ENCODE measurements at regions not wholly inside any gene's neighbourhood (a gene's known extent, or its start where the extent isn't known, plus 50 kb on each side); places are given as distances from the start of the nearest gene placed in this dataset.

DNA sequence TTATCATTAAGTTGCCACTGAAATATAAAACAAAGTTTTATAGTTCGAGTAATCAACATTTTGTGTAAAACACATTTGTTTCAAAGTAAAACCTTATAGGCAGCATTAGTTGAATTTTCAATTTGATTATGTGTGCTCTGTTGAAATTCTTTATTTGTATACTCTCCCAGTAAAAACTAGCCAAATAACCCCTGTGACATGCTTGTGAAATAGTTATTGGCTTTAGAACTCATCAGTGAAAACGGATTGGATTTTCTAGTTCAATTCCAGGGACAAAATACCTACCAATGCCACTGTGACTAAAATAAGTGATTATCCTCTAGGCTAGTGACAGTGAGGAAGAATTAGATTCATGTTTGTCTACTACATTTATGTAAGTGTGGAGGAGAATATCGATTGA, 212.9 kb downstream of the TMEM200A start:
- TF ChIP-seq POLR2AphosphoS5 (IDR thresholded peaks at IDR 0.05; ENCODE audit: low read depth), result no peak
- TF ChIP-seq, protein P1, sequence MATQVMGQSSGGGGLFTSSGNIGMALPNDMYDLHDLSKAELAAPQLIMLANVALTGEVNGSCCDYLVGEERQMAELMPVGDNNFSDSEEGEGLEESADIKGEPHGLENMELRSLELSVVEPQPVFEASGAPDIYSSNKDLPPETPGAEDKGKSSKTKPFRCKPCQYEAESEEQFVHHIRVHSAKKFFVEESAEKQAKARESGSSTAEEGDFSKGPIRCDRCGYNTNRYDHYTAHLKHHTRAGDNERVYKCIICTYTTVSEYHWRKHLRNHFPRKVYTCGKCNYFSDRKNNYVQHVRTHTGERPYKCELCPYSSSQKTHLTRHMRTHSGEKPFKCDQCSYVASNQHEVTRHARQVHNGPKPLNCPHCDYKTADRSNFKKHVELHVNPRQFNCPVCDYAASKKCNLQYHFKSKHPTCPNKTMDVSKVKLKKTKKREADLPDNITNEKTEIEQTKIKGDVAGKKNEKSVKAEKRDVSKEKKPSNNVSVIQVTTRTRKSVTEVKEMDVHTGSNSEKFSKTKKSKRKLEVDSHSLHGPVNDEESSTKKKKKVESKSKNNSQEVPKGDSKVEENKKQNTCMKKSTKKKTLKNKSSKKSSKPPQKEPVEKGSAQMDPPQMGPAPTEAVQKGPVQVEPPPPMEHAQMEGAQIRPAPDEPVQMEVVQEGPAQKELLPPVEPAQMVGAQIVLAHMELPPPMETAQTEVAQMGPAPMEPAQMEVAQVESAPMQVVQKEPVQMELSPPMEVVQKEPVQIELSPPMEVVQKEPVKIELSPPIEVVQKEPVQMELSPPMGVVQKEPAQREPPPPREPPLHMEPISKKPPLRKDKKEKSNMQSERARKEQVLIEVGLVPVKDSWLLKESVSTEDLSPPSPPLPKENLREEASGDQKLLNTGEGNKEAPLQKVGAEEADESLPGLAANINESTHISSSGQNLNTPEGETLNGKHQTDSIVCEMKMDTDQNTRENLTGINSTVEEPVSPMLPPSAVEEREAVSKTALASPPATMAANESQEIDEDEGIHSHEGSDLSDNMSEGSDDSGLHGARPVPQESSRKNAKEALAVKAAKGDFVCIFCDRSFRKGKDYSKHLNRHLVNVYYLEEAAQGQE (IDR thresholded peaks at IDR 0.05; ENCODE audit: insufficient replicate concordance, low read depth), result no peak
- no peak for TF ChIP-seq CTCF (IDR thresholded peaks at IDR 0.05; ENCODE audit: insufficient read depth, low read length)
- TF ChIP-seq GABPA (IDR thresholded peaks at IDR 0.05; ENCODE audit: low read depth), result no peak
- TF ChIP-seq SPI1 (IDR thresholded peaks at IDR 0.05; ENCODE audit: borderline replicate concordance, low read depth), result no peak
- no peak for DNase-seq (ENCODE audit: low read depth in 1 of 2, low spot score in 1 of 2)
- H3K27me3 ChIP-seq (ENCODE audit: insufficient read depth, poor library complexity, severe bottlenecking), result no peaks in the 10 kb centered on the region
- H3K27ac ChIP-seq (replicated peaks), result no peak overlapping the region
- no peak overlapping the region for H3K4me3 ChIP-seq (replicated peaks; ENCODE audit: insufficient read depth, low read length)

GRCh38 chr6:130583268-130583667, 217.5 kb downstream of the TMEM200A start:
- Histone ChIP-seq H3K4me3 (replicated peaks; ENCODE audit: insufficient read depth, low read length) (no peak overlapping the region), H3K27ac (replicated peaks) (no peak overlapping the region), H3K27me3 (ENCODE audit: insufficient read depth, poor library complexity, severe bottlenecking) (no peaks in the 10 kb centered on the region)
- no peak for DNase-seq (ENCODE audit: low read depth in 1 of 2, low spot score in 1 of 2)
- TF ChIP-seq, protein P1 (IDR thresholded peaks at IDR 0.05; ENCODE audit: insufficient replicate concordance, low read depth), result no peak
- TF ChIP-seq SPI1 (IDR thresholded peaks at IDR 0.05; ENCODE audit: borderline replicate concordance, low read depth), result no peak
- no peak for TF ChIP-seq POLR2AphosphoS5 (IDR thresholded peaks at IDR 0.05; ENCODE audit: low read depth)
- no peak for TF ChIP-seq GABPA (IDR thresholded peaks at IDR 0.05; ENCODE audit: low read depth)
- no peak for TF ChIP-seq CTCF (IDR thresholded peaks at IDR 0.05; ENCODE audit: insufficient read depth, low read length)

- Histone ChIP-seq H3K27me3 (ENCODE audit: insufficient read depth, poor library complexity, severe bottlenecking) (no peaks in the 10 kb centered on the region), H3K27ac (replicated peaks) (no peak overlapping the region), H3K4me3 (replicated peaks; ENCODE audit: insufficient read depth, low read length) (no peak overlapping the region)
- DNase-seq (ENCODE audit: low read depth in 1 of 2, low spot score in 1 of 2), result no peak
- TF ChIP-seq, protein P1 (IDR thresholded peaks at IDR 0.05; ENCODE audit: insufficient replicate concordance, low read depth), result no peak
- no peak for TF ChIP-seq GABPA (IDR thresholded peaks at IDR 0.05; ENCODE audit: low read depth)
- TF ChIP-seq SPI1 (IDR thresholded peaks at IDR 0.05; ENCODE audit: borderline replicate concordance, low read depth), result no peak
- no peak for TF ChIP-seq POLR2AphosphoS5 (IDR thresholded peaks at IDR 0.05; ENCODE audit: low read depth)
- TF ChIP-seq CTCF (IDR thresholded peaks at IDR 0.05; ENCODE audit: insufficient read depth, low read length), result no peak
Measured at GRCh38 chr6:130585587-130585986, 219.8 kb downstream of the TMEM200A start.
